HG03139 (cell line): ENCODE measurements at regions not wholly inside any gene's neighbourhood (a gene's known extent, or its start where the extent isn't known, plus 50 kb on each side); places are given as distances from the start of the nearest gene placed in this dataset.
"Not testable (repeated sequence)": the region's sequence is repeated elsewhere in the genome, so short reads cannot be mapped to it uniquely, and the experiment has no call there.

Source experiments
- ATAC-seq: cut with Tn5 transposase; IDR thresholded peaks from one replicate; pipeline ENCODE4 v1.9.1; 2021; ENCODE audit not compliant: unreplicated experiment

GRCh38 chr3:103440539-103441203, 1005.9 kb downstream of the ZPLD1 start:
- ATAC-seq = peak; percentile 93

- no peak for ATAC-seq
These were observed 1012.3 kb downstream of the ZPLD1 start for GRCh38 chr3:103446953-103447629.

- ATAC-seq = no peak
These were observed 1018.3 kb downstream of the ZPLD1 start for GRCh38 chr3:103453152-103453551.

- ATAC-seq = no peak
These were observed 1025.0 kb downstream of the ZPLD1 start for GRCh38 chr3:103459815-103460214.

- no peak for ATAC-seq
These were observed 1035.7 kb downstream of the ZPLD1 start for GRCh38 chr3:103470498-103470897.

- no peak for ATAC-seq
These were observed 1059.2 kb downstream of the ZPLD1 start for GRCh38 chr3:103494011-103494410.

- ATAC-seq = no peak
These were observed 1059.7 kb downstream of the ZPLD1 start for GRCh38 chr3:103494512-103494911.

- ATAC-seq = no peak
These were observed 1060.4 kb downstream of the ZPLD1 start for GRCh38 chr3:103495186-103495585.

- no peak for ATAC-seq
These were observed 1064.5 kb downstream of the ZPLD1 start for GRCh38 chr3:103499132-103499900.

- no peak for ATAC-seq
These were observed 1065.2 kb downstream of the ZPLD1 start for GRCh38 chr3:103499967-103500366.

GRCh38 chr3:103510760-103511159, 1075.9 kb downstream of the ZPLD1 start:
- no peak for ATAC-seq

GRCh38 chr3:103511891-103512290, 1077.1 kb downstream of the ZPLD1 start:
- ATAC-seq = no peak

GRCh38 chr3:103512595-103512994, 1077.8 kb downstream of the ZPLD1 start:
- no peak for ATAC-seq

GRCh38 chr3:103513003-103513402, 1078.2 kb downstream of the ZPLD1 start:
- no peak for ATAC-seq

- no peak for ATAC-seq
These were observed 1080.3 kb downstream of the ZPLD1 start for GRCh38 chr3:103515116-103515515.

GRCh38 chr3:103516950-103517349, 1082.1 kb downstream of the ZPLD1 start:
- no peak for ATAC-seq

- ATAC-seq = not testable (repeated sequence)
These were observed 1096.5 kb downstream of the ZPLD1 start for GRCh38 chr3:103531327-103531726.

GRCh38 chr3:103532986-103533385, 1098.2 kb downstream of the ZPLD1 start:
- ATAC-seq = no peak

- no peak for ATAC-seq
These were observed 1119.6 kb downstream of the ZPLD1 start for GRCh38 chr3:103554451-103554850.

GRCh38 chr3:103564116-103564515, 1129.3 kb downstream of the ZPLD1 start:
- ATAC-seq = not testable (repeated sequence)

- no peak for ATAC-seq
These were observed 1151.0 kb downstream of the ZPLD1 start for GRCh38 chr3:103585809-103586208.

GRCh38 chr3:103589770-103590169, 1155.0 kb downstream of the ZPLD1 start:
- ATAC-seq = no peak
